HG02763 (cell line): ENCODE measurements at regions not wholly inside any gene's neighbourhood (a gene's known extent, or its start where the extent isn't known, plus 50 kb on each side); places are given as distances from the start of the nearest gene placed in this dataset.
"Not testable (repeated sequence)": the region's sequence is repeated elsewhere in the genome, so short reads cannot be mapped to it uniquely, and the experiment has no call there.

Experiments
- ATAC-seq: cut with Tn5 transposase; IDR thresholded peaks from one replicate; pipeline ENCODE4 v1.9.1; 2021; ENCODE audit warnings: mild to moderate bottlenecking, moderate library complexity; ENCODE audit not compliant: unreplicated experiment

- no peak for ATAC-seq
These were observed 108.7 kb upstream of the NCOR2 start for GRCh38 chr12:124675881-124676713.

- ATAC-seq = no peak
These were observed 107.5 kb upstream of the NCOR2 start for GRCh38 chr12:124674937-124675336.

- no peak for ATAC-seq
These were observed 106.6 kb upstream of the NCOR2 start for GRCh38 chr12:124673801-124674617.

- not testable (repeated sequence) for ATAC-seq
These were observed 101.9 kb upstream of the NCOR2 start for GRCh38 chr12:124669271-124669721.

- ATAC-seq = no peak
These were observed 101.2 kb upstream of the NCOR2 start for GRCh38 chr12:124668602-124669001.

- ATAC-seq = no peak
These were observed 100.3 kb upstream of the NCOR2 start for GRCh38 chr12:124667506-124668326.

- no peak for ATAC-seq
These were observed 99.4 kb upstream of the NCOR2 start for GRCh38 chr12:124666722-124667259.

GRCh38 chr12:124665511-124665910 is 98.1 kb upstream of the NCOR2 start:
- ATAC-seq = no peak

- ATAC-seq = no peak
These were observed 97.1 kb upstream of the NCOR2 start for GRCh38 chr12:124664395-124665111.

GRCh38 chr12:124663771-124664366 is 96.5 kb upstream of the NCOR2 start:
- no peak for ATAC-seq

- ATAC-seq = no peak
These were observed 95.8 kb upstream of the NCOR2 start for GRCh38 chr12:124663206-124663605.

- ATAC-seq = no peak
These were observed 93.9 kb upstream of the NCOR2 start for GRCh38 chr12:124661341-124661740.

- no peak for ATAC-seq
These were observed 93.4 kb upstream of the NCOR2 start for GRCh38 chr12:124660851-124661250.

- no peak for ATAC-seq
These were observed 91.5 kb upstream of the NCOR2 start for GRCh38 chr12:124658806-124659402.

- no peak for ATAC-seq
These were observed 90.9 kb upstream of the NCOR2 start for GRCh38 chr12:124658302-124658701.

GRCh38 chr12:124656947-124657434 is 89.6 kb upstream of the NCOR2 start:
- no peak for ATAC-seq

GRCh38 chr12:124655698-124656516 is 88.5 kb upstream of the NCOR2 start:
- ATAC-seq = no peak

GRCh38 chr12:124655048-124655697 is 87.8 kb upstream of the NCOR2 start:
- no peak for ATAC-seq
